Nephron (organoid): ENCODE measurements at regions not wholly inside any gene's neighbourhood (a gene's known extent, or its start where the extent isn't known, plus 50 kb on each side); places are given as distances from the start of the nearest gene placed in this dataset.
"Not testable (repeated sequence)": the region's sequence is repeated elsewhere in the genome, so short reads cannot be mapped to it uniquely, and the experiment has no call there.

ENCODE experiments used
- H3K27ac Mint-ChIP-seq, 3 experiments: 2 replicates each; pipeline ENCODE4 v1.8.0; 2020; ENCODE audit warnings: mixed read lengths in 3 of 3, mild to moderate bottlenecking in 2 of 3, moderate library complexity in 1 of 3
- H3K27me3 Mint-ChIP-seq: 2 replicates; pipeline ENCODE4 v1.8.0; 2021; ENCODE audit warnings: low read depth, mild to moderate bottlenecking, moderate library complexity, mixed read lengths
- H3K36me3 Mint-ChIP-seq: 2 replicates; pipeline ENCODE4 v1.8.0; 2020; ENCODE audit warnings: low read depth, mixed read lengths
- H3K4me1 Mint-ChIP-seq: 2 replicates; pipeline ENCODE4 v1.8.0; 2020; ENCODE audit warnings: mixed read lengths
- H3K4me3 Mint-ChIP-seq, 3 experiments: 2 replicates each; pipeline ENCODE4 v1.8.0; 2020; ENCODE audit warnings: mild to moderate bottlenecking in 3 of 3, mixed read lengths in 3 of 3, moderate library complexity in 2 of 3
- H3K9me3 Mint-ChIP-seq: 2 replicates; pipeline ENCODE4 v1.8.0; 2020; ENCODE audit warnings: mixed read lengths
- TF ChIP-seq, protein P1 (sequence below), 3 experiments: fragments of 200-600 bp; sonication (generic); IDR thresholded peaks; one replicate each; pipeline ENCODE4 v1.5.0; 2021; ENCODE audit warnings: antibody characterized with exemption in 3 of 3; ENCODE audit not compliant: unreplicated experiment in 3 of 3

DNA sequence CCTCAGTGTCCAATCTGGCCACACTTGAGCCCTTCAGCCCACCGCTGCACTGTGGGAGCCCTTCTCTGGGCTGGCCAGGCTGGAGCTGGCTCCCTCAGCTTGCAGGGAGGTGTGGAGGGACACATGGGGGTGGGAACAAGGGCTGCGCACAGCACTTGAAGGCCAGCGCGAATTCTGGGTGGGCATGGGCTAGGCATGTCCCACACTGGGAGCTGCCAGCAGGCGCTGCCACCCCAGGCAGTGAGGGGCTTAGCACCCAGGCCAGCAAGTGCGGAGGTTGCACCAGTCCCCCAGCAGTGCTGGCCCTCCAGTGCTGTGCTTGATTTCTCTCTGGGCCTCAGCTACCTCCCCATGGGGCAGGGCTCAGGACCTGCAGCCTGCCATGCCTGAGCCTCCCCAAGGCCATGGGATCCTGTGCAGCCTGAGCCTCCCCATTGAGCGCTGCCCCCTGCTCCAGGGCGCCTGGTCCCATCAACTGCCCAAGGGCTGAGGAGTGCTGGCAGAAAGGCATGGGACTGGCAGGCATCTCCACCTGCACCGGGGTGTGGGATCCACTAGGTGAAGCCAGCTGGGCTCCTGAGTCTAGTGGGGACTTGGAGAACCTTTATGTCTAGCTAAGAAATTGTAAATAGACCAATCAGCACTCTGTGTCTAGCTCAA lies 148.2 kb downstream of the EMB start:
- Mint-ChIP-seq H3K27me3 (no peaks in the 10 kb centered on the region), H3K9me3 (peaks cover 31% of the 10 kb centered on the region), H3K4me1 (no peaks in the 10 kb centered on the region), H3K27ac (no peak overlapping the region), H3K4me3 (no peak overlapping the region), H3K36me3 (no peaks in the 10 kb centered on the region)
- TF ChIP-seq, protein P1, sequence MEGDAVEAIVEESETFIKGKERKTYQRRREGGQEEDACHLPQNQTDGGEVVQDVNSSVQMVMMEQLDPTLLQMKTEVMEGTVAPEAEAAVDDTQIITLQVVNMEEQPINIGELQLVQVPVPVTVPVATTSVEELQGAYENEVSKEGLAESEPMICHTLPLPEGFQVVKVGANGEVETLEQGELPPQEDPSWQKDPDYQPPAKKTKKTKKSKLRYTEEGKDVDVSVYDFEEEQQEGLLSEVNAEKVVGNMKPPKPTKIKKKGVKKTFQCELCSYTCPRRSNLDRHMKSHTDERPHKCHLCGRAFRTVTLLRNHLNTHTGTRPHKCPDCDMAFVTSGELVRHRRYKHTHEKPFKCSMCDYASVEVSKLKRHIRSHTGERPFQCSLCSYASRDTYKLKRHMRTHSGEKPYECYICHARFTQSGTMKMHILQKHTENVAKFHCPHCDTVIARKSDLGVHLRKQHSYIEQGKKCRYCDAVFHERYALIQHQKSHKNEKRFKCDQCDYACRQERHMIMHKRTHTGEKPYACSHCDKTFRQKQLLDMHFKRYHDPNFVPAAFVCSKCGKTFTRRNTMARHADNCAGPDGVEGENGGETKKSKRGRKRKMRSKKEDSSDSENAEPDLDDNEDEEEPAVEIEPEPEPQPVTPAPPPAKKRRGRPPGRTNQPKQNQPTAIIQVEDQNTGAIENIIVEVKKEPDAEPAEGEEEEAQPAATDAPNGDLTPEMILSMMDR (IDR thresholded peaks at IDR 0.05; ENCODE audit: unreplicated experiment in 3 of 3): no peak

DNA sequence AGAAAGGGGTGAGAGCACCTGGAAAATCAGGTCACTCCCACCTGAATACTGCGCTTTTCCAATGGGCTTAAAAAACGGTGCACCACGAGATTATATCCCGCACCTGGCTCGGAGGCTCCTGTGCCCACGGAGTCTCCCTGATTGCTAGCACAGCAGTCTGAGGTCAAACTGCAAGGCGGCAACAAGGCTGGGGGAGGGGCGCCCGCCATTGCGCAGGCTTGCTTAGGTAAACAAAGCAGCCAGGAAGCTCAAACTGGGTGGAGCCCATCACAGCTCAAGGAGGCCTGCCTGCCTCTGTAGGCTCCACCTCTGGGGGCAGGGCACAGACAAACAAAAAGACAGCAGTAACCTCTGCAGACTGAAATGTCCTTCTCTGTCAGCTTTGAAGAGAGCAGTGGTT lies 160.6 kb downstream of the EMB start:
- not testable (repeated sequence) for H3K36me3 Mint-ChIP-seq, H3K27ac Mint-ChIP-seq, H3K4me3 Mint-ChIP-seq, H3K27me3 Mint-ChIP-seq, H3K4me1 Mint-ChIP-seq
- peaks cover 32% of the 10 kb centered on the region for H3K9me3 Mint-ChIP-seq
